K562 (cell line): ENCODE measurements at regions not wholly inside any gene's neighbourhood (a gene's known extent, or its start where the extent isn't known, plus 50 kb on each side); places are given as distances from the start of the nearest gene placed in this dataset.

Source experiments
- ATAC-seq: fragments of 200-7000 bp; cut with Tn5 transposase; 3 replicates; pipeline ENCODE4 v1.9.1; 2020; ENCODE audit warnings: moderate library complexity
- BruUV-seq: library from RNA; stranded (reverse); fragments of 400-500 nt; replicated peaks from 2 replicates; lab custom pipeline; 2021; lab: Mats Ljungman, UMichigan
- CTCF ChIA-PET: fragments of 300-600 bp; formaldehyde crosslinking; extraction: SDS; loops from one replicate; lab custom pipeline; 2021; ENCODE audit warnings: low intra/inter-chr PET ratio; lab: Yijun Ruan, JAX
- POLR2A ChIA-PET: fragments of 300-600, 350-650 bp; sonication (Branson Sonifier 250); formaldehyde crosslinking; extraction: SDS; loops from one replicate; lab custom pipeline; 2021; ENCODE audit warnings: antibody characterized with exemption, inconsistent platforms; lab: Yijun Ruan, JAX
- DNase-seq, 4 experiments: peaks; one replicate each; pipeline versions ENCODE4 v3.0.0 to v3.0.0-alpha.2; 2011 to 2018; ENCODE audit warnings: low spot score in 3 of 4, mixed read lengths in 3 of 4; ENCODE audit errors: extremely low read depth in 1 of 4
- FAIRE-seq: peaks from 2 replicates; lab custom pipeline; 2011; peaks lifted over from hg19 to GRCh38; lab: Jason Lieb, UNC
- H2AFZ ChIP-seq: 2 replicates; pipeline ENCODE4 v1.6.0; 2011; ENCODE audit warnings: low read depth, low read length, control low read depth, inconsistent platforms
- H3K27ac ChIP-seq: fragments of 200-600 bp; 3 replicates; pipeline ENCODE4 v1.8.0; 2011; ENCODE audit warnings: low read depth, mild to moderate bottlenecking, control low read depth, inconsistent platforms, low read length, moderate library complexity, mixed read lengths; ENCODE audit errors: extremely low read depth
- H3K27me3 ChIP-seq, 2 experiments: fragments of 300-600 bp in 1 of 2; 2 replicates in 1 of 2; 3 replicates in 1 of 2; pipeline versions ENCODE4 v1.6.0 to v1.8.0; 2011; ENCODE audit warnings: inconsistent platforms in 2 of 2, low read length in 2 of 2, mild to moderate bottlenecking in 1 of 2, mixed read lengths in 1 of 2, moderate library complexity in 1 of 2; ENCODE audit not compliant: control insufficient read depth in 2 of 2, insufficient read depth in 2 of 2
- H3K36me3 ChIP-seq: fragments of 300-600 bp; 3 replicates; pipeline ENCODE4 v1.8.0; 2011; ENCODE audit warnings: mild to moderate bottlenecking, low read length, inconsistent platforms; ENCODE audit not compliant: control insufficient read depth, insufficient read depth
- H3K4me1 ChIP-seq, 2 experiments: fragments of 200-600 bp in 1 of 2; replicated peaks in 1 of 2; 2 replicates in 1 of 2; 3 replicates in 1 of 2; pipeline versions ENCODE4 v1.5.1 to v1.8.0; 2011; ENCODE audit warnings: inconsistent platforms in 2 of 2, low read length in 2 of 2, mild to moderate bottlenecking in 1 of 2, mixed read lengths in 1 of 2, moderate library complexity in 1 of 2; ENCODE audit not compliant: control insufficient read depth in 2 of 2, insufficient read depth in 2 of 2
- H3K4me2 ChIP-seq: 2 replicates; pipeline ENCODE4 v1.6.1; 2011; ENCODE audit warnings: low read length, control low read depth, inconsistent platforms, mixed read lengths; ENCODE audit not compliant: insufficient read depth
- H3K4me3 ChIP-seq: fragments of 200-600 bp; sonication (generic), shearing (Covaris generic); 2 replicates; pipeline ENCODE4 v1.5.1; 2016; ENCODE audit warnings: control low read depth, inconsistent platforms
- H3K79me2 ChIP-seq: fragments of 200-600 bp; 3 replicates; pipeline ENCODE4 v1.8.0; 2011; ENCODE audit warnings: low read length, inconsistent platforms; ENCODE audit not compliant: control insufficient read depth, insufficient read depth
- H3K9ac ChIP-seq, 2 experiments: 2 replicates each; pipeline versions ENCODE4 v1.6.0 to v1.6.1; 2011; ENCODE audit warnings: low read depth in 2 of 2, low read length in 2 of 2, control low read depth in 1 of 2, inconsistent platforms in 1 of 2, mild to moderate bottlenecking in 1 of 2, mixed read lengths in 1 of 2; ENCODE audit not compliant: insufficient read depth in 1 of 2
- H3K9me1 ChIP-seq: one replicate; pipeline ENCODE4 v1.6.0; 2011; ENCODE audit warnings: inconsistent platforms, mild to moderate bottlenecking, low read length, moderate library complexity; ENCODE audit not compliant: control insufficient read depth, insufficient read depth
- H3K9me3 ChIP-seq: replicated peaks from 2 replicates; pipeline ENCODE4 v1.5.1; 2011; ENCODE audit warnings: low read depth, low read length, inconsistent platforms; ENCODE audit not compliant: control insufficient read depth, insufficient read depth
- H4K20me1 ChIP-seq: replicated peaks from 2 replicates; pipeline ENCODE4 v1.6.1; 2011; ENCODE audit warnings: low read length, inconsistent platforms, mixed read lengths; ENCODE audit not compliant: control insufficient read depth, insufficient read depth
- CTCF ChIP-seq, 3 experiments: IDR thresholded peaks in 2 of 3; conservative IDR thresholded peaks in 1 of 3; 2 replicates each; pipeline ENCODE4 v1.5.1; 2011 to 2012; ENCODE audit warnings: low read length in 3 of 3, mild to moderate bottlenecking in 3 of 3, control low read depth in 2 of 3, improper control_type of control experiment in 1 of 3, inconsistent platforms in 1 of 3, low read depth in 1 of 3, mixed read lengths in 1 of 3, moderate library complexity in 1 of 3; ENCODE audit not compliant: insufficient read depth in 2 of 3
- FIP1L1 ChIP-seq: fragments of 200-400 bp; formaldehyde crosslinking; IDR thresholded peaks from 2 replicates; pipeline ENCODE4 v1.6.1; 2018; ENCODE audit warnings: mild to moderate bottlenecking, low read depth, low read length; ENCODE audit not compliant: poor library complexity, severe bottlenecking
- HNRNPUL1 ChIP-seq: fragments of 200-400 bp; formaldehyde crosslinking; IDR thresholded peaks from 2 replicates; pipeline ENCODE4 v1.6.1; 2017; ENCODE audit warnings: low read length
- MCM5 ChIP-seq: fragments of 450-650 bp; IDR thresholded peaks from 2 replicates; pipeline ENCODE4 v1.6.1; 2016; ENCODE audit warnings: low read depth
- WGBS: fragments of 100-300 bp; shearing (Covaris generic); methylation state at CpG from one replicate; pipeline ENCODE4 v1.1.6; 2016; ENCODE audit warnings: low coverage, mixed read lengths; ENCODE audit not compliant: insufficient coverage; ENCODE audit errors: missing lambda C conversion rate; 5-methylcytosine and 5-hydroxymethylcytosine counted together
- in situ Hi-C: fragments of 300-500 bp; cut with MboI; formaldehyde crosslinking; loops from 4 replicates; pipeline ENCODE4 v1.15.0; 2018; ENCODE audit warnings: inconsistent platforms, mixed read lengths
- intact Hi-C: fragments of 100-400 bp; cut with micrococcal nuclease; formaldehyde crosslinking; loops from 2 replicates; pipeline ENCODE4 v1.14.2; 2022

DNA sequence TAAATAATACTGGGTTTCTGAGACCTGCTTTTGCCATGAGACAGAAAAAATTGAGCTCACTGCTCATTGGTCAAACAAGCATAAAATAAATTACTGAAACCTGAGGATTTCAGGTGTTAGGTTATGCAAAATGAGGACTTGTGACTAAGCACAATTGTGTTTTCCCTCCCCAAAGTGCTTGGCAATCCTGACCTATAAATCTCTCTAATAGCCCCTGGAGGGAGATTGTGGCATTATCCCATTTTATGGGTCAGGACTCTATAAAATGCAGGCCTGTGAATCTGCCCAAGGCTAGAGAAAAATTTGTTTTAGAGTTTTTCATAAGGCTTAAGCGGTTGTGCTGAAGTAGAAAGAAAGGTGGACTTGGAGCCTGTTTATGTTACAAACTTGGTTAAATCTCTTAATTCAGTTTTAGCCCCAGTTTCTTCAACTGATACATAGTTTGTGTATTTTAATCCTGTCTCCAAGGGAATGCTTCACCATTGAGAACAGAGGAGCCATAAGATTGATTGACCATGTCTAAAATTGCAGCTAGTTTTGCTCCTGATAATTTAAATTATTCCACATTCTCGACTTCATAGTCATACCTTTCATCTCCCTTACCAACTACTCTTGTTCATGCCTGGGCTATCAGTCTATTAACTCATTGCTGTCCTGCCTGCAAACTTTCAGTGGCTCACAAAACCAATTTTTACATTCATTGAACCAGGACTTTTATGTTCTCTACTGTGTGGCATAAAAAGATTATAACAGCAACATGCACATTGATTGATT is 63.6 kb upstream of the LRRC4C start:
- Histone ChIP-seq H3K9me3 (0 out of 2 replicates have a peak, but pooled peaks cover 2% of the 10 kb centered on the region), H4K20me1 (no peaks in the 10 kb centered on the region), H3K4me1 (no peaks in the 10 kb centered on the region), H3K79me2 (no peaks in the 10 kb centered on the region), H3K27me3 (no peaks in the 10 kb centered on the region), H3K27ac (no peak overlapping the region), H3K4me3 (no peak overlapping the region), H3K4me2 (no peak overlapping the region), H3K9ac (no peak overlapping the region), H2AFZ (no peak overlapping the region), H3K9me1 (no peaks in the 10 kb centered on the region), H3K36me3 (no peaks in the 10 kb centered on the region)
- ATAC-seq (no peak), DNase-seq (no peak), FAIRE-seq (no peak)
- in situ Hi-C loops: no loop called here
- ChIA-PET CTCF (no interaction called here), POLR2A (no interaction called here)
- TF ChIP-seq FIP1L1 (no peak), CTCF (IDR thresholded peaks at IDR 0.05 in 2 of 3, conservative IDR thresholded peaks at IDR 0.05 in 1 of 3; ENCODE audit: insufficient read depth in 2 of 3, low read depth in 1 of 3, low read length in 3 of 3) (no peak), MCM5 (no peak), HNRNPUL1 (no peak)
- intact Hi-C loops: no loop called here
- WGBS: 0% methylated on average over 2 of the region's 2 CpGs
- no TSS peak for BruUV-seq
